GM20431 (cell line): ENCODE measurements at regions not wholly inside any gene's neighbourhood (a gene's known extent, or its start where the extent isn't known, plus 50 kb on each side); places are given as distances from the start of the nearest gene placed in this dataset.

Source experiments
- in situ Hi-C: fragments of 300-500 bp; cut with MseI, MboI; formaldehyde crosslinking; loops from one replicate; pipeline ENCODE4 v1.15.0; 2020; ENCODE audit warnings: low sequenced_read_pairs; ENCODE audit not compliant: unreplicated experiment

- in situ Hi-C loops = no loop called here
Measured at GRCh38 chr4:18961879-18962278, 940.3 kb upstream of the LCORL start.

- in situ Hi-C loops = no loop called here
Measured at GRCh38 chr4:18961266-18961665, 939.7 kb upstream of the LCORL start.

- in situ Hi-C loops = no loop called here
Measured at GRCh38 chr4:18957716-18958115, 936.2 kb upstream of the LCORL start.

GRCh38 chr4:18954538-18954937, 933.0 kb upstream of the LCORL start:
- in situ Hi-C loops = no loop called here

GRCh38 chr4:18953613-18954012, 932.1 kb upstream of the LCORL start:
- in situ Hi-C loops = no loop called here

- in situ Hi-C loops = no loop called here
Measured at GRCh38 chr4:18945464-18945863, 923.9 kb upstream of the LCORL start.

GRCh38 chr4:18942874-18943273, 921.3 kb upstream of the LCORL start:
- in situ Hi-C loops = no loop called here

- in situ Hi-C loops = no loop called here
Measured at GRCh38 chr4:18938343-18939099, 917.0 kb upstream of the LCORL start.

- in situ Hi-C loops = no loop called here
Measured at GRCh38 chr4:18937746-18938145, 916.2 kb upstream of the LCORL start.

GRCh38 chr4:18937080-18937479, 915.5 kb upstream of the LCORL start:
- in situ Hi-C loops = no loop called here

GRCh38 chr4:18935659-18936345, 914.2 kb upstream of the LCORL start:
- in situ Hi-C loops = no loop called here

GRCh38 chr4:18934197-18934596, 912.6 kb upstream of the LCORL start:
- in situ Hi-C loops = no loop called here

GRCh38 chr4:18932730-18933339, 911.3 kb upstream of the LCORL start:
- in situ Hi-C loops = no loop called here

- in situ Hi-C loops = no loop called here
Measured at GRCh38 chr4:18931643-18932377, 910.3 kb upstream of the LCORL start.

- in situ Hi-C loops = no loop called here
Measured at GRCh38 chr4:18930487-18930886, 908.9 kb upstream of the LCORL start.

- in situ Hi-C loops = no loop called here
Measured at GRCh38 chr4:18923496-18924161, 902.1 kb upstream of the LCORL start.

GRCh38 chr4:18917689-18918088, 896.1 kb upstream of the LCORL start:
- in situ Hi-C loops = no loop called here

GRCh38 chr4:18914182-18914581, 892.6 kb upstream of the LCORL start:
- in situ Hi-C loops = no loop called here

GRCh38 chr4:18894928-18895327, 873.4 kb upstream of the LCORL start:
- in situ Hi-C loops = no loop called here

GRCh38 chr4:18882468-18882867, 860.9 kb upstream of the LCORL start:
- in situ Hi-C loops = no loop called here
